ENCODE measurements at regions not wholly inside any gene's neighbourhood (a gene's known extent, or its start where the extent isn't known, plus 50 kb on each side); places are given as distances from the start of the nearest gene placed in this dataset.

DNA sequence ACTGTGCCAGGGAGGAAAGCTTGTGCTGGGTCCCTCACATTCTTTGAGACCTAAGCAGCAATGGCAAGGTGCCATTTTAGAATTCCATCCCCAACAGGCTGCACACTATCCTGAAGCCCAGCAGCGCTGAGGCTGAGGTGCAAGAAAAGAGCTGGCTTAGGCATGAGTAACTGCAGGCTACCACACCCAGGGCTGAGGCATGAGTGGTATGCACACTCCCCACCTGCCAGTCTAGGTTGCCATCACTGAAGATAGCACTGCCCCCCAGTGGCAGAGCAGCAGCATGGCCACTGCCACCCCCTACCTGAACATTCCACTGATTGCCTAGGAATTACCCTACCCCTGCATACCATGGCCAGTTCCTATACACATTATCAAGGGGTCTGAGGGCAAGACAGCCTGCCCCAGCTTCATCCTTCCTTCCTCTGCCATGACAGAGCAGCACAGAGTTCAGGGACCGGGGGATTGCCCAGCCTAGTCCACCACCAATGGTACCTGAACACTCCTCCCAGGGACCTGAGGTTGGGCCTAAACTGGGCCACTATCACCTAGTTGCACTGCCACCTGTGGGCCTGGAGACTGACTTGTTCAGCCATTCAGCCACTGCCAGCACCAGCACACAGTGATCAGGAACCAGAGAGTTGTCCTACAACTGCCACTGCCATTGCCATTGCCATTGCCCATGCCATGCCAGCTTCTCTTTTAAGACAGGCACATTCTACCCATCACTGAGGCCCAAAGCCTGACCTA, 129.8 kb downstream of the SATB1 start:
- peak; percentile 27 for DNase-seq (ENCODE audit: low spot score)

DNA sequence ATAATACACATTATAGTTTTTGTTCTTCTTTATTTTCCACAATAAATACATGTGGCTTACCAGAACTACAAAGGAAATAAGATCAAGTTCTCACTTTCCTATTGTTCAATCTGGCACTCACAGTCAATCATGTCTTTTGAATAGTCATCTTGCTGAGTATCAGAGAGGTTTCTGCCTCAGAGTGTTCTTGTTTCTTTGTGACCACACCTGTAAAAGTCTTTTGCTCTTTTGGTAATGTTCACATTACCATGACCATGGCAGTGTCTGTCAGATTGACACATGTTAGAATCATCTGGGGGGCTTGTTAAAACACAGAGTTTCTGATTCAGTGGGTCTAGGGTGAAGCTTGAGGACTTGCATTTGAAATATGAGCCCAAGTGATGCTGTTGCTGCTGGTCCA, 135.0 kb downstream of the SATB1 start:
- DNase-seq (ENCODE audit: low spot score) = no peak

DNA sequence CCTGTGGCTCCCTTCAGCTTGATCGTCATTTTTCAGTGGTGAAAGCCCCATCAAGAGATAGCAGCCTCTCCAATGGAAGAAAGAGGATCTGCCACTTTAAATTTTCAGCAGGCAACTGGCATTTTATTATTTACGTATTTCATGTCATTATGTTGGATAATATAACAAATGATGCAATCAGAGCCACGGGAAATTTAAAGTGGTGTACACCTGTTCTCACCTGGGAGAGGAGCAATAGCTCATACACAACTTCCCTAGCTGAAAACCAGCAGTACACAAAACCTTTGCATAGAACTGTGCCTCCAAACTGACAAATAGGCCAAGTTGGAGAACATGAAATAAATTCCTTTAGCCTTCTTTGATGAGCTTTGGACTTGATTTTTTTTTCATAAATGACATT, 136.9 kb downstream of the SATB1 start:
- DNase-seq (ENCODE audit: low spot score) = no peak

DNA sequence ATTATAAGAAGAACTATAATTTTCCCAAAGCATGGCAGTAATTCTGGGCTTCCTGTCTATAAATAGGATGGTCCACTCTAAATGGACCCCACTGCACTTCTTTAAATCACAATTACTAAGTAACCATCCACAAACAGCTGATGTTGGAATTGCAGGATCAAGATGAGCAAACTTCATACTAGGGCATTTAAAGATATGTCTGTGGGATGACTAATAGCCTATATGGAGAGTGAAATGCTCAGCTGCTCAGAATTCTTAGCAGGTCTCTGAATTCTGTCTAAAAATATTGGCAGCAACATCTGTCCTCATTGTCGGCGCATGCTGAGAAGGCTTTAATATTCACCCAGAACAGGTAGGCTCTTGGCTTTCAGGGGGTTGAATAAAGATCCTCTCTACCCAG, 140.4 kb downstream of the SATB1 start:
- no peak for DNase-seq (ENCODE audit: low spot score)

DNA sequence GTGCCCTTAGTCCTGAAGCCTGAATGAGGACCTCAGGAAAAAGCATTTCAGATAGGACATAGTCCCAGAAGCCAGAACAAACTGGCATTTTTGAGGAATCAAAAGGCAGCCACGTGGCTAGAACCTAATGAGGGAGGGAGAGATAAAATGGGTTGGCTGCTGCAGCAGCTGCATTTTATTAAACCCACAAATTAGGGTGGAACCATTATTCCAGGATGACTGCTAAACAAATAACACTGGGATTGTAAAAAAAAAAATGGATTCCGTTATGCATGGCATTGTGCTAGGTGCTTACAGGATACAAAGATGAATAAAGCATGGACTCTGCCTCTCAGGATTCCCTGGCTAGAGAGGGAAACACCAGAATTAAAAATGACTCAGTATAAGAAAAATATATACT, 141.5 kb downstream of the SATB1 start:
- DNase-seq (ENCODE audit: low spot score) = no peak

DNA sequence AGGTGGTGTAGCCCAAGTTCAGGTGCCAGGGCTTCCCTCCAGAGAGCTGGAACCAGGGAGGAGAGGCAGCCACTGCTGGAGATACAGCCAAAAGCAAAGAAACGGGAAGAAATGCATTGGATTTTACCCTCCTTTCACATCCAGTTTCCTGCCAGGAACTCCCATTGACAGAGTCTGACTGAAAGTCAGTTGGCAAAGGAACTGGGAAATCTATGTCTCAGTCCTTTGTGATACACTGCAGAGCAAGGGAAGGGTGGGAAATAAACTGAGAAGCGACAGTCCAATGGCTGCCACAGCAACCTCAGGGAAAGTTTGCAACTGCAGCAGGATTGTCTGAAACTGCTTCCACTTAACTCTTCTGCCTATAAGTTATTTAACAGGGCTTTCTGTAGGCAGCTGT, 142.6 kb downstream of the SATB1 start:
- DNase-seq (ENCODE audit: low spot score) = no peak

DNA sequence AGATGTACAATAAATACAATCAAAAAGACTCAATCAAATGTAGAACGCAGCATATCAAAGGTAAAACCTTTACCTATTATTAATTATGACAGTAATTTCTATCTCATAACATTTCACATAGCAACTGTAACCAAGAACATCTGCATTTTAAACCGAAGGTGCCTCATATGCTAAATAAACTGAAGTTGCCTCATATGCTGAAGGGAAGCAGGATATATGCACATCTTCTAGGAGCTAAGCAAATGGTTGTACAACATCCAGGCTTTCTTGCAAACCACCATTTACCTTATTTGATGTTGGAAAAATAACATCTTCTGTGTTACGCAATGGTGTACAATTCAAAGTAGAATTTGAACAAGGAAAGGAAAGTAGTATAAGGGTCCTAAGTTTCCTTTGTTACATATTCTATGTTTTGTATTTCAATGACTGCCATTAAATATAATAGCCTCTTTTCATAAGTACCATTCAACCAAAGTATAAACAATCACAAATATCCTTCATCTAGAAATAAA, 145.9 kb downstream of the SATB1 start:
- DNase-seq (ENCODE audit: low spot score) = no peak

DNA sequence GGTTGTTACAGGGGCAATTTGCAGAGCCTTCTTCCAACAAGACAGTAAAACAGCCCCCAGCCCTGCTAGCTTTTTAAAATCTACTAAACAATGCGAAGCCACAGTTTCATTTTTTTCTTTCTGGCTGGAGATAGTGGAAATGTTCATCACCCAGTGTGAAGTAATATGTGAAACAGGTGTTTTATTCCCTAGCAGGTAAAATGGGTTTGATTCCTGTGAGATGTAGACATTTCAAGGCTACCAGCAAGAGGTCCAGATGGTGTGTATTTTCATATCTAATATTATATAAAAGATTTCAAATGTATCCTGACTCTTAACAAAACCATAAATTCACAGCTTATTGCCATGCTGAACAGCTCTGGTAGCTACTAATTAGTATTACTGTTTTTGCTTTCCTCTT, 160.3 kb downstream of the SATB1 start:
- DNase-seq (ENCODE audit: low spot score) = no peak

DNA sequence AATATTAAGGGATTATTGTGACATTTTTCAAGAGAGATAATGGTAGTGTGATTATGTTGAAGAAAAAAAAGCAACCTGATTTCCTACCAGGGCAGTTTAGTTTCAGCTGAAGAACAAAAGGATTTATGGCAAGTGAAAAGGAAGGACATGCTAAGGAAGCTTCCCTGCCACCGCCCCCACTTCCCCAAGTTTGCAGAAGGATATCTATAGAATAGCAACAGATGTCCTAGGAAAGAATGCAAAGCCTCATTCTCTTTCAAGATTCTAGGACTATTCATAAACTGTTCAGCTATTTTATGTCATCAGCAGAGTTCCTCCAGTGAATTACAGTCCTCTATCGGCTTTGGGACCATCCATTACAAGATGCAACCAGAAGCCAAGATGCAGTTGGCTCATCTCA, 160.8 kb downstream of the SATB1 start:
- no peak for DNase-seq (ENCODE audit: low spot score)

DNA sequence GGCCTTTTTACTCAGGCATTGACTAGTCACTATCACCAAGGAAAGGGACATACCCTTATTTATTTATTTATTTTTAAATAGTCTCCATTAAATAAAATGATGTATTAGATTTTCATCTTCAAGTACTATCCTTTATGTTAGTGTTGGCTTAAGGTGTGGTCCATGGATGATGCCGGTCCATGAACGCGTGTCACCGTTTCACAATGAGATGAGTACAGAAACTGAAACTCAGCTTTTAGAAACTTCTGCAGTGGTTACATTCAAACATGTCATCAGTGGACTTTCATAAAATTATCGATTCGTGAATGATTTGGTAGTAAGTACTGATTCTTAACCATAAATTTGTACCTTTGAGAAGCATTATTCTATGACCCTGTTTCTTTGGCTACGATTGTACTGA, 166.6 kb downstream of the SATB1 start:
- DNase-seq (ENCODE audit: low spot score) = no peak

DNA sequence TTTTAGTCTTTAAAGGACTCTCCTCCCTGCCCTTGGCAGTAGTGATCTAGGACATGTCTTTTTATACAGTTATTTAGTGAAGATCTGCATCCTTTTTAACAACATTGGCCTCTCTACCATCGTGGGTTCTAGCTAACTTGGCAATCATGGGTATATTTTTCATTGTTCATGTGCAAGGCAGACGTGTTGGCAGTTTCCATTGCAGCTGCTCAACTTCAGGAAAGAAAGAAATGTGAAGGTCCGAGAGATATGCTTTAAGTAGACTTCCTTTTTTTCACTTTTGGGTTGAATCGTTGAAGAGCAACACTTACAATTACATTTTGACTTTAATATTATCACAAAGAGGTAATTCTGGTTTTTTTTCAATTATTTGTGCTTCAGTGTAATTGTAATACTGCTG, 172.6 kb downstream of the SATB1 start:
- DNase-seq (ENCODE audit: low spot score) = no peak

DNA sequence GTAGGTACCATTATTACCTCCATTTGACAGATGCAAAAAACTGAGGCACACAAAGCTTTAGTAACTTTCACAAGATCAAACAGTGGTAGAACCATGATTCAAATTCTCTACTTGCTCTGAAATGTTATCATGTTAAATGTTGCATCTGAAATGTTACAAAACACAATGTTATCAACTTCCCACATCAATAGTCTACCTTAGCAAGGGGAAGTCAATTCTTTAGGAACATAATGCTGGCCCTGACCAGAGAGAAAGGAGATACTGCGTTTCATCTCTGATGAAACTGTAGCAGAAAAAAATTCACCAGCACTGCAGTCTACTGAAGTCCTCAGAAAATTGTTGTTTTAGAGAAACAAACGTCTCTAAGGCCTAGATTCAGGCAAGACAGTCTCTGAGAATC, 174.1 kb downstream of the SATB1 start:
- DNase-seq (ENCODE audit: low spot score) = no peak

DNA sequence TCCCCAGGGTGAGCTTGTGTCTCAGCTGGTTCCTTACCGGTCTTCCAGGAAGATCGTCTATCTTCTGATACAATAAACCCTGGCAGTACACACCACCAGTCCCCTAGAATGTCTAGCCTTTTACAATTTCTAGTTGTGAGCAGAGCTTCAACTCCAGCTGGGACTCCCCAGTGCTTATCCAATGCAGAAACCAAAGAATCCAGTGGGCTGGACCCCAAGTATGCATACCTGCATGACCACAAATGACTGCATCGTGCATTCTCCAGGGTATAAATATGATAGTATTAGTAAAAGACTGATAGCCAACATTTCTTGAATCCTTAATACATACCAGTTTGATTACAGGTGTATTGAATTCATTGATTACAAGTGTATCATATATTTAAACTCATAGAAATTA, 176.0 kb downstream of the SATB1 start:
- DNase-seq (ENCODE audit: low spot score) = no peak

DNA sequence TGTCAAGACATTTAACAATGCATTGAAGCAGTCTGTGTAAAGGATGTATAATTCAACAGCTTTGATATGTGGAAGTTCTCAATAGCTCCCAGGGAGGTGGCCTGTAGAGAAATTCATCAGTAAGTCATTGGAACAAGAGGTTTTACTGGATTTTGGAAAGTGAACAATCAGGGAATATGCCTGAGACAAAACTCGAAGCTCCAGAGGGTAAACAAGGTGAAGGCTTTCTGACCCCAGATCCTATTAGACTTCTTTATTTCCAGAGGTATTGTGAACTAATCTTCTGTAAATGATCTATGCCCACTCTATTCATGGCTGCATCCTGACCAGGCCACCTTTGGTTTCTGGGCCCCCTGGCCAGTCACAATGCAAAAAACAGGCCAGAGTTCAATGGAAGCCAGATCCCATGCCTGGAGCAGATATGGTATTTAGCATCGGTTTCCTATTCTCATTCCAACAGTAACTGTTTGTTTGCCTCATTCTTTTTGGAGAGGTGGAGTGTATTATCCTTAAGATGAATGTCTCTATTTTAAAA, 177.3 kb downstream of the SATB1 start:
- no peak for DNase-seq (ENCODE audit: low spot score)

DNA sequence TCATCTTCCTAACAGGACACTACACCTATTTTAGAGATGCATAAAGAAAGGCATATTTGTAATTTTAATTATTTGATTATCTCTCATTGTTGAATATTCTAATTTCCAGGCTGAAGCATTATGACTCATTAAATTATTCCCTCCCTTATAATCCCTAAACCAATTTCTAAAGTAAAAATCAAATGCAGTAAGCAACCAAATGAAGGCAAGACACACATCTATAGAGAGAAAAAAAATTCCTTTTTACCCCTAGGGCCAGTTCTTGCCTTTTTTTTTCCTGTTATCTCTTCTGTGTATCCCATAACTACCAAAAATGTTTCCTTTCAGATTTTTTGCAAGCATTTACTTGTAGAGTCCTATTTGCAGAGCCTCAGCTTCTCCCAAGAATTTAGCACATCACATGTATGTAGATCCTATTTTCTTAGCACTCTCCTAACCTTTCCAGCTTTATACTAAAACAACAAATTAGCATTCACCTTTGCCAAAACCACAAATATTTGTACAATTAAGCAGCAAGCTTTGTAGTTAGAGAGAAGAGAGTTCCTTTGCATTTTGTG, 177.9 kb downstream of the SATB1 start:
- no peak for DNase-seq (ENCODE audit: low spot score)

DNA sequence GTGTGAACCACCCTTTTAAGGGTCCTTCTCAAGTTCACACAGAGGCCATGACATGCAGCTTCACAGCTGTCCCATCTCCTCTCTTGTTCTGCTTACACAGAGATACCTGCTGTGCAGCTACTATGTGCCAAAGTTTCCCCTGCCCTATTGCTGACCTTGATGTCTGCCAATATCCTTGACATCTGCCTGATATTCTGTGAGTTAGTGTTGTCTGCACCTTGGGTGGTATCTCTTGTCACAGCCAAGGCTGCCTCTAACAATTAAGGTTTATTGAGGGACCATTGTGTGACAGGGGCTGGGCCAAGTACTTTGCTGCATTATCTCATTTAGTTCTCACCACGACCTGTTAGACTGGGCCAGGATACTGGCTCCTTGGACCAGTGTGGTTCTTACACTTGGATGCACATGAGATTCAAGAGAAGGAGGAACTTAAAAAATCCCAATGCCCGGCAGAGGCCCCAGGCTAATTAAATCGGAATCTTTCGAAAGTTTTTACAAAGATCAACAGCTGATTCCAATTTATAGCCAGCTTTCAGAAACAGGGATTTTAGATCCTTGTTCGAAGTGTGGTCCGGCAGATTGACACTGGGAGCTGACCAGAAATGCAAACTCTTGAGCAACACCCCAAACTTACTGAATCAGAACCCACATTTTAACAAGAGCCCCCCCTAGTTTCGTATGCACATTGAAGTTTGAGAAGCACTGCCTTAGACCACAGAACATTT, 178.6 kb downstream of the SATB1 start:
- no peak for DNase-seq (ENCODE audit: low spot score)

DNA sequence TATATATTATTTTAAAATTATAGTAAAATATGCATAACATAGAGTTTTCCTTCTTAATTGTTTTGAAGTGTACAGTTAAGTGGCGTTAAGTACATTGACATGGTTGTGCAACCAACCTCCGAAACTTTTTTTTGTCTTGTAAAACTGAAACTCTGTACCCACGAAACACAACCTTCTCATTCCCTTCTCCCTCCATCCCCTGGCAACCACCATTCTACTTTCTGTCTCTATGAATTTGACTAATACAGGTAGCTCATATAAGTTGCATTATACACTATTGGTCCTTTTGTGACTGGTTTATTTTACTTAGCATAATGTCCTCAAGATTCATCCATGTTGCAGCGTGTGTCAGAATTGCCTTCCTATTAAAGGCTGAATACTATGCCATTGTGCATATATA, 179.4 kb downstream of the SATB1 start:
- DNase-seq (ENCODE audit: low spot score) = no peak

DNA sequence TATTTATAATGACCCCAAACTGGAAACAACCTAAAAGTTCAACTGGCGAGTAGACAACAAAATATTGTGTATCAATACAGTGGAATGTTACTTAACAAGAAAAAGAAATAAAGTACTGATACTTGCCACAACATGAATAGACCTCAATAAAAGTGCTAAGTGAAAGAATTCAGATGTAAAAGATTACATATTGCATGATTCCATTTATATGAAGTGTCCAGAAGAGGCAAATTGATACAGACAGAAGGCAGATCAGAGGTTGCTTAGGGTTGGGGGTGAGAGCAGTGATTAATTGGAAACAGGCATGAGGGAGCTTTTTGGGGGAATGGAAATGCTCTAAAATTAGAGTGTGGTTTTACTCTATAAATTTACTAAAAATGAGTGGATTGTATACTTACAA, 183.3 kb downstream of the SATB1 start:
- no peak for DNase-seq (ENCODE audit: low spot score)

DNA sequence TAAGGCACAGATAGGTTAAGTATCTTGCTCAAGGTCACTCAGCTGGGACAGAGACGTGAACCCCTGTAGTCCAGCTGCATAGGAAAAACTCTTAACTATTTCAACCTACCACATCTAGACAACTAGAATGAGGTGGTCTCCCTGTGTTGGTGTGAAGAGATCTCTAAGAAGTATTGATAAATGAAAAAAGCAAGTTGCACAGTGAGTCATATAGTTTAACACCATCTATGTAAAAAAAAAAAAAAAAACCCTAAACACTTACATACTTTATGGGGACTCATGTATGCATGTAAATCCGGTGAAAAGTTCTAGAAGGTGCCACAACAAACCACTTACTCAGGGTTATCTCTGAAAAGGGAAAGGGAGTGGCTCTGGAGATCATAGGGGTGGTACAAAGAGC, 185.5 kb downstream of the SATB1 start:
- DNase-seq (ENCODE audit: low spot score) = no peak

DNA sequence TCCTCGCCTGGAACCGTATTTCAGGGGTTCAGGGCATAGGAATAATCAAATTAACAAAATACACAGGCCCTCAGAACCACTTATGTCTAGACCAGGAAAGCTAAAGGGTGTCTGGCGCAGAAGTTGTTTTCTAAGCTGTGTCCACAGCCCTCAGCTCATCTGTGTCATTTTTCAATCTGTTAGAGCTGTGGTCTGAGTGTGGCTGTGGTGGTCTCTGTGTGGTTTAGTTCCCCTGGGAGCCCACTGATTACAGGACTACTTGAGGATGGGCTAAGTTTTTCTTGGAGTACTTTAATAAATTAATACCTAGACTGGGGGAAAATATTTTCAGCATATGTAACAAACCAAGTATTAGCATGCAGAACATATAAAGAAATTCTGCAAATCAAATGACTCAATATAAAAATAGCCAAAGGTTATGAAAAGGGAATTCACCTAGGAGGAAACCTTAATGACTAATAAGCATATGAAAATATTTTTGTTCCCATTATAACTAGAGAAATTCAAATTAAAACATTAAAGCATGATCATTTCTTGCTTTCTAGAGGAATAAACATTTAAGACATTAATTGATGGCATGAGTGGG, 186.3 kb downstream of the SATB1 start:
- peak; percentile 17 for DNase-seq (ENCODE audit: low spot score)

DNA sequence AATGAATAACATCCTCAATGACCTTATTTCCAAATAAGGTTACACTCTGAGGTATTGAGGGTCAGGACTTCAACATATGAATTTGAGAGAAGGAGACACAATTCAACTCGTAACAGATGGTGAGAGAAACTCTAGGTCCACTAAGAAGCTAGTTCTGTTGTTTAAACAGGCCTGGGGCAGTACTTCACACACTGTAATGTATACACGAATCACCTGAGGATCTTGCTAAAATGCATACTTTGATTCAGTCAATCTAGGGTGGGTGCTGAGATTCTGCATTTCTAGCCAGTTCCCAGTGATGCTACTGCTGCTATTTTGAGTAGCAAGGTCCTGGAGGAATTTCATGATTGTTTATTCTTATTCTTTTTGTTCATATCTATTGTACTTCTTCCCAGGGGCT, 186.8 kb downstream of the SATB1 start:
- DNase-seq (ENCODE audit: low spot score) = no peak

All from SK-N-DZ (cell line).